ENCODE measurements at regions not wholly inside any gene's neighbourhood (a gene's known extent, or its start where the extent isn't known, plus 50 kb on each side); places are given as distances from the start of the nearest gene placed in this dataset.

GRCh38 chr7:46847126-46847525, 734.8 kb downstream of the TNS3 start:
- TF ChIP-seq, protein P1, sequence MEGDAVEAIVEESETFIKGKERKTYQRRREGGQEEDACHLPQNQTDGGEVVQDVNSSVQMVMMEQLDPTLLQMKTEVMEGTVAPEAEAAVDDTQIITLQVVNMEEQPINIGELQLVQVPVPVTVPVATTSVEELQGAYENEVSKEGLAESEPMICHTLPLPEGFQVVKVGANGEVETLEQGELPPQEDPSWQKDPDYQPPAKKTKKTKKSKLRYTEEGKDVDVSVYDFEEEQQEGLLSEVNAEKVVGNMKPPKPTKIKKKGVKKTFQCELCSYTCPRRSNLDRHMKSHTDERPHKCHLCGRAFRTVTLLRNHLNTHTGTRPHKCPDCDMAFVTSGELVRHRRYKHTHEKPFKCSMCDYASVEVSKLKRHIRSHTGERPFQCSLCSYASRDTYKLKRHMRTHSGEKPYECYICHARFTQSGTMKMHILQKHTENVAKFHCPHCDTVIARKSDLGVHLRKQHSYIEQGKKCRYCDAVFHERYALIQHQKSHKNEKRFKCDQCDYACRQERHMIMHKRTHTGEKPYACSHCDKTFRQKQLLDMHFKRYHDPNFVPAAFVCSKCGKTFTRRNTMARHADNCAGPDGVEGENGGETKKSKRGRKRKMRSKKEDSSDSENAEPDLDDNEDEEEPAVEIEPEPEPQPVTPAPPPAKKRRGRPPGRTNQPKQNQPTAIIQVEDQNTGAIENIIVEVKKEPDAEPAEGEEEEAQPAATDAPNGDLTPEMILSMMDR (IDR thresholded peaks at IDR 0.05), result no peak
- no peak for TF ChIP-seq POLR2A (IDR thresholded peaks at IDR 0.05)
